ENCODE measurements at regions not wholly inside any gene's neighbourhood (a gene's known extent, or its start where the extent isn't known, plus 50 kb on each side); places are given as distances from the start of the nearest gene placed in this dataset.

DNA sequence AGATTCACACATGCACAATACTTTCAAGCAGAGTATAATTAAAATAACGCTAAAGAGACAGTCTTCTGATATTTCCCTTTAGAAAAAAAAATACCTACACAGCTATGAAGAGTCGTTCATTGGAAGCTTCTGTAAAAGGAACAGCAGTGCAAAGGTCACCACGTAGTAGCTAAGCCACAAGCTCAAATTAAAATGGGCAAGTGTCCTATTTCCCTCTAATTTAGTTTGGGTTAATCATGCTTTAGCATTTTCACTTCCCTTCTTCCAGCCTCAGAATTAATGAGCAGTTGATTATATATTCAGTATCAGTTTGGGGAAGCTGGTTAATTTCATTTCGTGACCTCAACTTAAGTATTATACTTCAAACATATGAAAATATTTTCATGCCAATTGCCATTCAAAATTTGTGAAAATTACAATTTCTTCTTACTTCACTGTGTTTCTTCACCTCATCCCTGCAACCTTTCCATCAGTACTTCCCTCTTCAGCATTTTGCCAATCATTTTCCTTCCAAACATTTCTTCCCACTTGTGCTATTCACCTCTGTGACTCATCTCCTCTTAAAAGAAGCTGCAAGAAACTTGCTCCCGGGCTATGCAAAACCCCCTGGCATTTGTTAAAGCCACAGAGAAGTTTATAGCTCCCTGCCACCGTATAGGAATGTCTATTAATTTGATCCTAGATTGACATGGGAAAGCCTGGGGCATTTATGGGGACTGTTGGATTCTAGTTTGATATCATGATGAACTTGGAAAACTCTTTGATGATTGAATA lies 83.0 kb downstream of the DMRTA1 start:
- H3K4me3 ChIP-seq (ENCODE audit: low read depth, low read length): no peak overlapping the region
- TF ChIP-seq MYC (IDR thresholded peaks at IDR 0.05; ENCODE audit: low read depth, low read length): no peak
- no peak for DNase-seq (ENCODE audit: low read depth)

DNA sequence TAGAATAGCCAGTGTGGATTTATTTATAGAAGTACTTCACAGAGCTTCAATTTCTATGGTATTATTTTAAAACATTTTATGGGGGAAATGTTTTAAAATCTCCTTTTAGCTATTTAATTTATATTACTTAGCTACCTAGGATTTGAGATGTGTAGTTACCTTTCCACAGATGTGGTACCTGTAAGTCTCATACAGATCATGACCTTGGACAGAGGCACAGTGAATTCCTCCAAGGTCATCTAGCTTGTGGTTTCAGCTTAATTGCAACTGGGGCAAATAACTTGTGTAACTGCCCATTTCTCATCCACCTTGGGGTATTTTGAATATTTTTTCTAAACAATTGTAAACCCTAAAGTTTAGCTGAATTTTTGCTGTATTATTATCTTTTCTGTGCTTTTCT lies 89.2 kb downstream of the DMRTA1 start:
- TF ChIP-seq, protein P1, sequence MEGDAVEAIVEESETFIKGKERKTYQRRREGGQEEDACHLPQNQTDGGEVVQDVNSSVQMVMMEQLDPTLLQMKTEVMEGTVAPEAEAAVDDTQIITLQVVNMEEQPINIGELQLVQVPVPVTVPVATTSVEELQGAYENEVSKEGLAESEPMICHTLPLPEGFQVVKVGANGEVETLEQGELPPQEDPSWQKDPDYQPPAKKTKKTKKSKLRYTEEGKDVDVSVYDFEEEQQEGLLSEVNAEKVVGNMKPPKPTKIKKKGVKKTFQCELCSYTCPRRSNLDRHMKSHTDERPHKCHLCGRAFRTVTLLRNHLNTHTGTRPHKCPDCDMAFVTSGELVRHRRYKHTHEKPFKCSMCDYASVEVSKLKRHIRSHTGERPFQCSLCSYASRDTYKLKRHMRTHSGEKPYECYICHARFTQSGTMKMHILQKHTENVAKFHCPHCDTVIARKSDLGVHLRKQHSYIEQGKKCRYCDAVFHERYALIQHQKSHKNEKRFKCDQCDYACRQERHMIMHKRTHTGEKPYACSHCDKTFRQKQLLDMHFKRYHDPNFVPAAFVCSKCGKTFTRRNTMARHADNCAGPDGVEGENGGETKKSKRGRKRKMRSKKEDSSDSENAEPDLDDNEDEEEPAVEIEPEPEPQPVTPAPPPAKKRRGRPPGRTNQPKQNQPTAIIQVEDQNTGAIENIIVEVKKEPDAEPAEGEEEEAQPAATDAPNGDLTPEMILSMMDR (IDR thresholded peaks at IDR 0.05; ENCODE audit: low read depth, low read length): no peak
- TF ChIP-seq, protein P2, sequence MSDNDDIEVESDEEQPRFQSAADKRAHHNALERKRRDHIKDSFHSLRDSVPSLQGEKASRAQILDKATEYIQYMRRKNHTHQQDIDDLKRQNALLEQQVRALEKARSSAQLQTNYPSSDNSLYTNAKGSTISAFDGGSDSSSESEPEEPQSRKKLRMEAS (IDR thresholded peaks at IDR 0.05; ENCODE audit: low read depth, low read length): no peak
- TF ChIP-seq MYC (IDR thresholded peaks at IDR 0.05; ENCODE audit: low read depth, low read length): no peak
- no peak for TF ChIP-seq POLR2A (IDR thresholded peaks at IDR 0.05; ENCODE audit: extremely low read depth, insufficient read length)
- H3K4me3 ChIP-seq (ENCODE audit: low read depth, low read length): no peak overlapping the region
- no peak for DNase-seq (ENCODE audit: low read depth)

DNA sequence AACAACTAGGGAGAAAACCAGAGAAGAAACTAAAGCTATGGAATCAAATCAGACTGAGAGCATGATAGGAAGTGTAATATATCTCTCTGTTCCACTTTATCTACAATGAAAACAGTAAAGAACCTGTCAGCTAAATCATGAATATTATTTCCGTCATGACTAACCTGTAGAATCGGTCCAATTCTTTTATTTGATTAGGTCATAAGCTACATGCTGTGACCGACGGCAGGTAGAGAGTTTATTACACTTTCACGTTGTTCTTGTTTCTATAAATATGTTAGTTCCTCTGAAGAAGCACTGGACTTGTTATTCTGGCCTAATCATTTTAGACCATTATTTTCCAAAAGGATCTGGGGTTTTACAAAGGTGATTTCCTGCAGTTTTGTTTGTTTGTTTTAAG lies 91.1 kb downstream of the DMRTA1 start:
- DNase-seq (ENCODE audit: low read depth): no peak
- TF ChIP-seq, protein P1 (IDR thresholded peaks at IDR 0.05; ENCODE audit: low read depth, low read length): no peak
- no peak for TF ChIP-seq POLR2A (IDR thresholded peaks at IDR 0.05; ENCODE audit: extremely low read depth, insufficient read length)
- no peak overlapping the region for H3K4me3 ChIP-seq (ENCODE audit: low read depth, low read length)

DNA sequence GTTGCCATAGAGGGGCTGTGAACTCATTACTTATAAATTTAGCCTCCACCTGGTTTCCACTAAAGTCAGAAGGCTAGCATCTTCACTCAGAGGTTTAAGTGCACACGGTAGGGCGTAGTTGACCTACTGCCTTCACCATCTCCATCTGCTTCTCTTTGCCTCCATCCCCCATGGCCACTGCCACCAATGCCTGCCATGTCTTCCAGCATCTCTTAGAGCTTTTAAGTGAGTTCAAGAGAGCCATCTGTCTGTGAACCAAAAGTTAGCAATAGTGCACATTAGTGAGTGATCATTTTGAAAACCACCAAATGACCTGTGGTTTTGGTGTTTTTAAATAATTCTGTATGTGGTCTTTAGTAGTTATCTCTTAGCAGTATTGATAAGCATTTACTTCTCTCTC lies 102.0 kb downstream of the DMRTA1 start:
- DNase-seq (ENCODE audit: low read depth): no peak
- TF ChIP-seq POLR2A (IDR thresholded peaks at IDR 0.05; ENCODE audit: extremely low read depth, insufficient read length) (no peak), MYC (IDR thresholded peaks at IDR 0.05; ENCODE audit: low read depth, low read length) (no peak)
- TF ChIP-seq, protein P2 (IDR thresholded peaks at IDR 0.05; ENCODE audit: low read depth, low read length): no peak
- TF ChIP-seq, protein P1 (IDR thresholded peaks at IDR 0.05; ENCODE audit: low read depth, low read length): no peak
- no peak overlapping the region for H3K4me3 ChIP-seq (ENCODE audit: low read depth, low read length)

DNA sequence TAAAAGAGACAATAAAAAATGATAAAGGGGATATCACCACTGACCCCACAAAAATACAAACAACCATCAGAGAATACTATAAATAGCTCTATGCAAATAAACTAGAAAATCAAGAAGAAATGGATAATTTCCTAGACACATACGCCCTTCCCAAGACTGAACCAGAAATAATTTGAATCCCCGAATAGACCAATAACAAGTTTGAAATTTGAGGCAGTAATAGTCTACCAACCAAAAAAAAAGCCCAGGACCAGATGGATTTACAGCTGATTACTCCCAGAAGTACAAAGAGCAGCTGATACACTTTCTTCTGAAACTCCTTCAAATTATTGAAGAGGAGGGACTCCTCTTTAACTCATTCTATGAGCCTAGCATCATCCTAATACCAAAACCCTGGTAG lies 128.1 kb downstream of the DMRTA1 start:
- H3K4me3 ChIP-seq (ENCODE audit: low read depth, low read length): no peak overlapping the region
- TF ChIP-seq MYC (IDR thresholded peaks at IDR 0.05; ENCODE audit: low read depth, low read length): no peak
- TF ChIP-seq, protein P1 (IDR thresholded peaks at IDR 0.05; ENCODE audit: low read depth, low read length): no peak
- no peak for DNase-seq (ENCODE audit: low read depth)

DNA sequence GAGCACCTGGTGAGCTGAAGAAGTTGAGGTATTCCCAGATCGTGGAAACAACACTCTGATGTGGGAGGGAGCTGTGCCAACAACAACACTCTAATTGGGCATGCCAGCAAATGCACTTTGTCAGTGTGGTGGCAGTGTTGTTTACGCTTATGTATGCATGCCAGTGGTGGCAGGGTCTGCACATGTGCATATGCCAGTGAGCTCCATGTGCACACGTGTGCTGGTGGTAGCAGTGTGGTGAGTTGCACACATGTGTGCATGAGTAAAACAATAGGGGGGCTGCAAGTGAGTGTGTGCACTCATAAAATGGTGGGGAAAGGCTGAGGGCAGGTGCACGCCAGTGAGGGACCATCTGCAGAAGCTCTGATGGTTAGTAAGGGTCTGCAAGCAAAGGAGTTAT lies 134.2 kb downstream of the DMRTA1 start:
- TF ChIP-seq MYC (IDR thresholded peaks at IDR 0.05; ENCODE audit: low read depth, low read length): no peak
- TF ChIP-seq, protein P2 (IDR thresholded peaks at IDR 0.05; ENCODE audit: low read depth, low read length): no peak
- TF ChIP-seq POLR2A (IDR thresholded peaks at IDR 0.05; ENCODE audit: extremely low read depth, insufficient read length): no peak
- TF ChIP-seq, protein P1 (IDR thresholded peaks at IDR 0.05; ENCODE audit: low read depth, low read length): no peak
- DNase-seq (ENCODE audit: low read depth): no peak
- no peak overlapping the region for H3K4me3 ChIP-seq (ENCODE audit: low read depth, low read length)
